Neural cell (in vitro differentiated cells): ENCODE measurements at regions not wholly inside any gene's neighbourhood (a gene's known extent, or its start where the extent isn't known, plus 50 kb on each side); places are given as distances from the start of the nearest gene placed in this dataset.

Experiments
- EP300 ChIP-seq: fragments of 450-650 bp; conservative IDR thresholded peaks from 2 replicates; pipeline ENCODE4 v1.6.1; 2014; ENCODE audit warnings: antibody characterized with exemption, mild to moderate bottlenecking, moderate library complexity; ENCODE audit not compliant: poor library complexity, severe bottlenecking
- EZH2 ChIP-seq: fragments of 200-600, 300-800 bp; shearing (Covaris generic), sonication (generic); IDR thresholded peaks from 2 replicates; pipeline ENCODE4 v1.6.1; 2014; ENCODE audit warnings: antibody characterized with exemption, low read length, borderline replicate concordance, mild to moderate bottlenecking; ENCODE audit not compliant: insufficient read depth, poor library complexity, severe bottlenecking
- MXI1 ChIP-seq: fragments of 450-650 bp; conservative IDR thresholded peaks from 2 replicates; pipeline ENCODE4 v1.6.1; 2014; ENCODE audit warnings: antibody characterized with exemption, mild to moderate bottlenecking; ENCODE audit not compliant: poor library complexity, severe bottlenecking
- POLR2AphosphoS5 ChIP-seq: IDR thresholded peaks from 2 replicates; pipeline ENCODE4 v1.6.1; 2012
- RAD21 ChIP-seq: fragments of 450-650 bp; conservative IDR thresholded peaks from 2 replicates; pipeline ENCODE4 v1.6.1; 2014; ENCODE audit warnings: antibody characterized with exemption, mild to moderate bottlenecking, moderate library complexity
- TF ChIP-seq, protein P1 (sequence below): fragments of 450-650 bp; IDR thresholded peaks from 2 replicates; pipeline ENCODE4 v1.5.1; 2014; ENCODE audit warnings: antibody characterized with exemption, mild to moderate bottlenecking, moderate library complexity; ENCODE audit not compliant: poor library complexity, severe bottlenecking

GRCh38 chr15:29920515-29920914 is 98.2 kb upstream of the TJP1 start:
- TF ChIP-seq, protein P1, sequence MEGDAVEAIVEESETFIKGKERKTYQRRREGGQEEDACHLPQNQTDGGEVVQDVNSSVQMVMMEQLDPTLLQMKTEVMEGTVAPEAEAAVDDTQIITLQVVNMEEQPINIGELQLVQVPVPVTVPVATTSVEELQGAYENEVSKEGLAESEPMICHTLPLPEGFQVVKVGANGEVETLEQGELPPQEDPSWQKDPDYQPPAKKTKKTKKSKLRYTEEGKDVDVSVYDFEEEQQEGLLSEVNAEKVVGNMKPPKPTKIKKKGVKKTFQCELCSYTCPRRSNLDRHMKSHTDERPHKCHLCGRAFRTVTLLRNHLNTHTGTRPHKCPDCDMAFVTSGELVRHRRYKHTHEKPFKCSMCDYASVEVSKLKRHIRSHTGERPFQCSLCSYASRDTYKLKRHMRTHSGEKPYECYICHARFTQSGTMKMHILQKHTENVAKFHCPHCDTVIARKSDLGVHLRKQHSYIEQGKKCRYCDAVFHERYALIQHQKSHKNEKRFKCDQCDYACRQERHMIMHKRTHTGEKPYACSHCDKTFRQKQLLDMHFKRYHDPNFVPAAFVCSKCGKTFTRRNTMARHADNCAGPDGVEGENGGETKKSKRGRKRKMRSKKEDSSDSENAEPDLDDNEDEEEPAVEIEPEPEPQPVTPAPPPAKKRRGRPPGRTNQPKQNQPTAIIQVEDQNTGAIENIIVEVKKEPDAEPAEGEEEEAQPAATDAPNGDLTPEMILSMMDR = no peak
- no peak for TF ChIP-seq RAD21
- TF ChIP-seq EZH2 = no peak
- TF ChIP-seq POLR2AphosphoS5 = no peak
- TF ChIP-seq EP300 = no peak
- TF ChIP-seq MXI1 = no peak
